ENCODE measurements at regions not wholly inside any gene's neighbourhood (a gene's known extent, or its start where the extent isn't known, plus 50 kb on each side); places are given as distances from the start of the nearest gene placed in this dataset.
"Not testable (repeated sequence)": the region's sequence is repeated elsewhere in the genome, so short reads cannot be mapped to it uniquely, and the experiment has no call there.

- Histone ChIP-seq H3K27me3 (no peaks in the 10 kb centered on the region), H3K27ac (no peak overlapping the region), H3K36me3 (no peaks in the 10 kb centered on the region), H3K9me3 (no peaks in the 10 kb centered on the region), H3K4me1 (ENCODE audit: control insufficient read depth in 1 of 2, insufficient read depth in 1 of 2, low read depth in 1 of 2, low read length in 1 of 2) (no peaks in the 10 kb centered on the region), H3K4me3 (ENCODE audit: low read depth in 1 of 2, low read length in 1 of 2) (no peak overlapping the region)
- TF ChIP-seq, protein P1, sequence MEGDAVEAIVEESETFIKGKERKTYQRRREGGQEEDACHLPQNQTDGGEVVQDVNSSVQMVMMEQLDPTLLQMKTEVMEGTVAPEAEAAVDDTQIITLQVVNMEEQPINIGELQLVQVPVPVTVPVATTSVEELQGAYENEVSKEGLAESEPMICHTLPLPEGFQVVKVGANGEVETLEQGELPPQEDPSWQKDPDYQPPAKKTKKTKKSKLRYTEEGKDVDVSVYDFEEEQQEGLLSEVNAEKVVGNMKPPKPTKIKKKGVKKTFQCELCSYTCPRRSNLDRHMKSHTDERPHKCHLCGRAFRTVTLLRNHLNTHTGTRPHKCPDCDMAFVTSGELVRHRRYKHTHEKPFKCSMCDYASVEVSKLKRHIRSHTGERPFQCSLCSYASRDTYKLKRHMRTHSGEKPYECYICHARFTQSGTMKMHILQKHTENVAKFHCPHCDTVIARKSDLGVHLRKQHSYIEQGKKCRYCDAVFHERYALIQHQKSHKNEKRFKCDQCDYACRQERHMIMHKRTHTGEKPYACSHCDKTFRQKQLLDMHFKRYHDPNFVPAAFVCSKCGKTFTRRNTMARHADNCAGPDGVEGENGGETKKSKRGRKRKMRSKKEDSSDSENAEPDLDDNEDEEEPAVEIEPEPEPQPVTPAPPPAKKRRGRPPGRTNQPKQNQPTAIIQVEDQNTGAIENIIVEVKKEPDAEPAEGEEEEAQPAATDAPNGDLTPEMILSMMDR (IDR thresholded peaks at IDR 0.05): peak; percentile 18
Observed at GRCh38 chrX:155819966-155820491, 61.1 kb upstream of the VAMP7 start.

DNA sequence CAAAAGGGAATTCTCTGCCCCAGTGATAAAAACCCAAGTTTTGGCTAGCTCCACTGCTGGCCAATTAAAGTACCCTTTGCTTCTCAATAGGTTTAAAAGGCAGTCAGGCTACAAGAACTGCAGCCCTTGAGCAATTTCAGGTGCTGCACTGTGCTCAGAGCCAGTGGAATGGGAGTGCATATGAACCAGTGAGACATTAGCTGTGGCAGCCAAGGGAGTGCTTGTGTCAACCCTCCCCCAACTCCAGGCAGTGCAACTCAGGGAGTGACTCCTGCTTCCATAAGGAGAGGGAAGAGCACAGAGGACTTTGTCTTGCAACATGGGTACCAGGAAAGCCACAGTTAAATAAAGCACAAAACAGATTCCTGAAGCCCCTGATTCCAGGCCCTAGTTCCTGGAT is 61.6 kb upstream of the VAMP7 start:
- H3K36me3 ChIP-seq: no peaks in the 10 kb centered on the region
- no peak overlapping the region for H3K4me3 ChIP-seq (ENCODE audit: low read depth in 1 of 2, low read length in 1 of 2)
- TF ChIP-seq, protein P1 (IDR thresholded peaks at IDR 0.05): no peak
- no peaks in the 10 kb centered on the region for H3K4me1 ChIP-seq (ENCODE audit: control insufficient read depth in 1 of 2, insufficient read depth in 1 of 2, low read depth in 1 of 2, low read length in 1 of 2)
- H3K27me3 ChIP-seq: no peaks in the 10 kb centered on the region
- H3K27ac ChIP-seq: no peak overlapping the region
- H3K9me3 ChIP-seq: no peaks in the 10 kb centered on the region

- not testable (repeated sequence) for H3K27ac ChIP-seq; H3K4me1 ChIP-seq (ENCODE audit: control insufficient read depth in 1 of 2, insufficient read depth in 1 of 2, low read depth in 1 of 2, low read length in 1 of 2); H3K9me3 ChIP-seq; H3K4me3 ChIP-seq (ENCODE audit: low read depth in 1 of 2, low read length in 1 of 2); H3K27me3 ChIP-seq; H3K36me3 ChIP-seq
Observed at GRCh38 chrX:155814391-155814790, 66.8 kb upstream of the VAMP7 start.

DNA sequence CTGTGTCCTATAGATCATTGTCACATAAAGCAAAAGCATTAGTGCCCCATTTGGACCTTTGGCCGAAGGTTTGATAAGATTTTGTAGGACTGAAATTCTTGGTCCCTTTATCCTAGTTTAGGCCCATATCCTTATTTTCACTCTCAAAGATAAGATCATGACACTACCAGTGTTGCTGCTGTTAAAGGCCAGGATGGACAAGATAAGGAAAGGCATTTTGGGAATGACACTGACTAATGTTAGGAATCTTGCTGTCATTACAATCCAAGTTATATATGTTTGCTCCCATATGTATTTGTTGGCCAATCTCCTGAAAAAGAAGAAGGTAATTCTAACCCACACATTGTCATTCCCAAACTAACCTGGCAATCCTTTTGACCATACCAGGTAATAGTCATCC is 101.3 kb upstream of the VAMP7 start:
- Histone ChIP-seq H3K4me1 (ENCODE audit: control insufficient read depth in 1 of 2, insufficient read depth in 1 of 2, low read depth in 1 of 2, low read length in 1 of 2) (no peaks in the 10 kb centered on the region), H3K27me3 (no peaks in the 10 kb centered on the region), H3K9me3 (no peaks in the 10 kb centered on the region), H3K4me3 (ENCODE audit: low read depth in 1 of 2, low read length in 1 of 2) (no peak overlapping the region), H3K36me3 (peaks cover under 1% of the 10 kb centered on the region), H3K27ac (no peak overlapping the region)
- TF ChIP-seq, protein P1 (IDR thresholded peaks at IDR 0.05): no peak

GRCh38 chrX:155778844-155779553 is 102.1 kb upstream of the VAMP7 start:
- Histone ChIP-seq H3K9me3 (no peaks in the 10 kb centered on the region), H3K27me3 (no peaks in the 10 kb centered on the region), H3K36me3 (peaks cover 9% of the 10 kb centered on the region), H3K4me3 (ENCODE audit: low read depth in 1 of 2, low read length in 1 of 2) (no peak overlapping the region), H3K4me1 (ENCODE audit: control insufficient read depth in 1 of 2, insufficient read depth in 1 of 2, low read depth in 1 of 2, low read length in 1 of 2) (no peaks in the 10 kb centered on the region), H3K27ac (no peak overlapping the region)
- TF ChIP-seq, protein P1 (IDR thresholded peaks at IDR 0.05): no peak

DNA sequence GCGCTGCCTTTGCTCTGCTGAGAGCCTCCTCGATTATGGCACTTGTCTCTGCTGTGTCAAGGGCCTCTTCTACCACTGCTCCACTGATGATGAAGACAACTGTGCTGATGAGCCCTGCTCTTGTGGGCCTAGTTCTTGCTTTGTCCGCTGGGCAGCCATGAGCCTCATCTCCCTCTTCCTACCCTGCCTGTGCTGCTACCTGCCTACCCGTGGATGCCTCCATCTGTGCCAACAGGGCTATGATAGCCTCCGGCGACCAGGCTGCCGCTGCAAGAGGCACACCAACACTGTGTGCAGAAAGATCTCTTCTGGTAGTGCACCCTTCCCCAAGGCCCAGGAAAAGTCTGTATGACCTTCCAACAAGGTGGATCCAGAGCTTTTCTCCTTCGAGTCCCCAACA is 106.8 kb upstream of the VAMP7 start:
- Histone ChIP-seq H3K4me1 (ENCODE audit: control insufficient read depth in 1 of 2, insufficient read depth in 1 of 2, low read depth in 1 of 2, low read length in 1 of 2) (no peaks in the 10 kb centered on the region), H3K36me3 (peaks cover 12% of the 10 kb centered on the region), H3K27me3 (no peaks in the 10 kb centered on the region), H3K4me3 (ENCODE audit: low read depth in 1 of 2, low read length in 1 of 2) (no peak overlapping the region), H3K27ac (no peak overlapping the region), H3K9me3 (no peaks in the 10 kb centered on the region)
- TF ChIP-seq, protein P1 (IDR thresholded peaks at IDR 0.05): no peak

Data from neutrophil (primary cell).